GM12892 (cell line): ENCODE measurements at regions not wholly inside any gene's neighbourhood (a gene's known extent, or its start where the extent isn't known, plus 50 kb on each side); places are given as distances from the start of the nearest gene placed in this dataset.
"Not testable (repeated sequence)": the region's sequence is repeated elsewhere in the genome, so short reads cannot be mapped to it uniquely, and the experiment has no call there.

Source experiments
- POLR2A ChIP-seq: IDR thresholded peaks from 2 replicates; pipeline ENCODE4 v1.6.1; 2011; ENCODE audit warnings: low read depth, low read length, control low read depth
- POLR2AphosphoS5 ChIP-seq: IDR thresholded peaks from 2 replicates; pipeline ENCODE4 v1.6.1; 2011; ENCODE audit warnings: low read depth, low read length, control low read depth

GRCh38 chr3:75319776-75320175, 344.4 kb upstream of the FRG2C start:
- TF ChIP-seq POLR2AphosphoS5, POLR2A: not testable (repeated sequence)
